NOMO-1 treated with dmso at 0.1 percent for 144 hours (cell line): ENCODE measurements at regions not wholly inside any gene's neighbourhood (a gene's known extent, or its start where the extent isn't known, plus 50 kb on each side); places are given as distances from the start of the nearest gene placed in this dataset.

Experiments used
- DNase-seq: peaks from one replicate; lab custom pipeline; 2025; ENCODE audit not compliant: unreplicated experiment; lab: John Stamatoyannopoulos, UW

GRCh38 chr6:170178561-170179477 is 112.1 kb downstream of the DLL1 start:
- no peak for DNase-seq

- no peak for DNase-seq
These were observed 112.9 kb downstream of the DLL1 start for GRCh38 chr6:170177772-170178560.

- no peak for DNase-seq
These were observed 113.7 kb downstream of the DLL1 start for GRCh38 chr6:170176898-170177771.

- no peak for DNase-seq
These were observed 114.6 kb downstream of the DLL1 start for GRCh38 chr6:170176136-170176897.

- DNase-seq = no peak
These were observed 115.2 kb downstream of the DLL1 start for GRCh38 chr6:170175644-170176135.

- no peak for DNase-seq
These were observed 115.9 kb downstream of the DLL1 start for GRCh38 chr6:170174771-170175643.

GRCh38 chr6:170174124-170174770 is 116.6 kb downstream of the DLL1 start:
- peak; percentile 55 for DNase-seq

GRCh38 chr6:170173335-170173881 is 117.5 kb downstream of the DLL1 start:
- no peak for DNase-seq

- DNase-seq = peak; percentile 23
These were observed 118.0 kb downstream of the DLL1 start for GRCh38 chr6:170172825-170173256.

- DNase-seq = no peak
These were observed 118.5 kb downstream of the DLL1 start for GRCh38 chr6:170172392-170172791.

- no peak for DNase-seq
These were observed 123.2 kb downstream of the DLL1 start for GRCh38 chr6:170167657-170168159.

GRCh38 chr6:170166511-170167122 is 124.3 kb downstream of the DLL1 start:
- DNase-seq = no peak

- DNase-seq = no peak
These were observed 125.3 kb downstream of the DLL1 start for GRCh38 chr6:170165471-170166117.

GRCh38 chr6:170165085-170165470 is 125.8 kb downstream of the DLL1 start:
- DNase-seq = no peak

GRCh38 chr6:170164271-170164900 is 126.5 kb downstream of the DLL1 start:
- no peak for DNase-seq

- DNase-seq = no peak
These were observed 127.3 kb downstream of the DLL1 start for GRCh38 chr6:170163405-170164170.
